Endothelial cell of umbilical vein (primary cell): ENCODE measurements at regions not wholly inside any gene's neighbourhood (a gene's known extent, or its start where the extent isn't known, plus 50 kb on each side); places are given as distances from the start of the nearest gene placed in this dataset.

ENCODE experiments used
- BruUV-seq: library from RNA; stranded (reverse); fragments of 400-500 nt; replicated peaks from 2 replicates; lab custom pipeline; 2021; lab: Mats Ljungman, UMichigan
- CTCF ChIA-PET: fragments of 300-600, 350-600 bp; sonication (Branson Sonifier 250); formaldehyde crosslinking; loops from one replicate; lab custom pipeline; 2021; ENCODE audit warnings: antibody characterized with exemption, inconsistent platforms; lab: Charles Lee
- POLR2A ChIA-PET: fragments of 300-600, 350-600 bp; sonication (Branson Sonifier 250); formaldehyde crosslinking; loops from one replicate; lab custom pipeline; 2021; ENCODE audit warnings: antibody characterized with exemption, inconsistent platforms; lab: Charles Lee
- DNase-seq: peaks from one replicate; pipeline ENCODE4 v3.0.0-alpha.2; 2011; ENCODE audit warnings: low read depth, low spot score
- FAIRE-seq: peaks from 2 replicates; lab custom pipeline; 2011; peaks lifted over from hg19 to GRCh38; lab: Jason Lieb, UNC
- H2AFZ ChIP-seq: 2 replicates; pipeline ENCODE4 v1.6.0; 2012; ENCODE audit warnings: low read depth, low read length, control low read depth, inconsistent platforms
- H3K27ac ChIP-seq: 2 replicates; pipeline ENCODE4 v1.5.1; 2011; ENCODE audit warnings: low read depth, mild to moderate bottlenecking, control low read depth, low read length, moderate library complexity; ENCODE audit not compliant: insufficient read depth
- H3K27me3 ChIP-seq, 2 experiments: 2 replicates each; pipeline versions ENCODE4 v1.6.0 to v1.6.1; 2011; ENCODE audit warnings: low read length in 2 of 2, mixed read lengths in 1 of 2; ENCODE audit not compliant: control insufficient read depth in 2 of 2, insufficient read depth in 2 of 2
- H3K36me3 ChIP-seq, 2 experiments: 2 replicates in 1 of 2; 3 replicates in 1 of 2; pipeline ENCODE4 v1.5.1; 2011; ENCODE audit warnings: low read length in 2 of 2, mild to moderate bottlenecking in 1 of 2, moderate library complexity in 1 of 2; ENCODE audit not compliant: control insufficient read depth in 2 of 2, insufficient read depth in 2 of 2; ENCODE audit errors: extremely low read depth in 1 of 2
- H3K4me1 ChIP-seq: 3 replicates; pipeline ENCODE4 v1.5.1; 2011; ENCODE audit warnings: mild to moderate bottlenecking, low read length; ENCODE audit not compliant: control insufficient read depth, insufficient read depth; ENCODE audit errors: extremely low read depth
- H3K4me2 ChIP-seq: 2 replicates; pipeline ENCODE4 v1.6.1; 2011; ENCODE audit warnings: low read length, control low read depth, mixed read lengths; ENCODE audit not compliant: insufficient read depth
- H3K4me3 ChIP-seq, 3 experiments: fragments of 200-600 bp in 1 of 3; sonication (generic), shearing (Covaris generic) in 1 of 3; replicated peaks in 1 of 3; 2 replicates each; pipeline ENCODE4 v1.5.1; 2011 to 2016; ENCODE audit warnings: control low read depth in 3 of 3, low read length in 3 of 3, mild to moderate bottlenecking in 2 of 3, inconsistent platforms in 1 of 3, low read depth in 1 of 3, moderate library complexity in 1 of 3; ENCODE audit not compliant: insufficient read depth in 1 of 3
- H3K79me2 ChIP-seq: 2 replicates; pipeline ENCODE4 v1.6.0; 2012; ENCODE audit warnings: low read length, inconsistent platforms; ENCODE audit not compliant: control insufficient read depth, insufficient read depth
- H3K9ac ChIP-seq: replicated peaks from 2 replicates; pipeline ENCODE3; 2011; ENCODE audit warnings: low read length, control low read depth; ENCODE audit not compliant: insufficient read depth; ENCODE audit errors: extremely low read depth
- H3K9me1 ChIP-seq: replicated peaks from 3 replicates; pipeline ENCODE4 v1.6.0; 2011; ENCODE audit warnings: mild to moderate bottlenecking, low read length; ENCODE audit not compliant: control insufficient read depth, insufficient read depth; ENCODE audit errors: extremely low read depth
- H3K9me3 ChIP-seq: replicated peaks from 2 replicates; pipeline ENCODE4 v1.5.1; 2012; ENCODE audit warnings: low read length, inconsistent platforms; ENCODE audit not compliant: control insufficient read depth, insufficient read depth
- H4K20me1 ChIP-seq: replicated peaks from 2 replicates; pipeline ENCODE3; 2011; ENCODE audit warnings: mild to moderate bottlenecking, low read length; ENCODE audit not compliant: control insufficient read depth, insufficient read depth; ENCODE audit errors: extremely low read depth
- EZH2 ChIP-seq: IDR thresholded peaks from 2 replicates; pipeline ENCODE4 v1.6.1; 2012; ENCODE audit warnings: borderline replicate concordance, low read depth, mild to moderate bottlenecking, moderate library complexity, low read length, inconsistent platforms; ENCODE audit not compliant: severe bottlenecking
- FOS ChIP-seq: IDR thresholded peaks from 2 replicates; pipeline ENCODE4 v1.6.1; 2011; ENCODE audit warnings: mild to moderate bottlenecking, low read length, moderate library complexity, borderline replicate concordance; ENCODE audit not compliant: insufficient read depth
- GATA2 ChIP-seq: IDR thresholded peaks from 2 replicates; pipeline ENCODE4 v1.7.0; 2011; ENCODE audit warnings: low read depth, mild to moderate bottlenecking, moderate library complexity, mixed read lengths, low read length; ENCODE audit not compliant: insufficient read length, insufficient read depth
- JUN ChIP-seq: IDR thresholded peaks from 2 replicates; pipeline ENCODE4 v1.6.1; 2011; ENCODE audit warnings: borderline replicate concordance, low read depth; ENCODE audit not compliant: insufficient read length, insufficient read depth
- MYC ChIP-seq: IDR thresholded peaks from one replicate; pipeline ENCODE4 v1.6.1; 2011; ENCODE audit warnings: mild to moderate bottlenecking, low read depth, low read length
- POLR2A ChIP-seq: IDR thresholded peaks from 2 replicates; pipeline ENCODE4 v1.6.1; 2012; ENCODE audit warnings: low read depth, mild to moderate bottlenecking, control low read depth, low read length
- POLR2AphosphoS5 ChIP-seq: IDR thresholded peaks from 2 replicates; pipeline ENCODE4 v1.6.1; 2012; ENCODE audit warnings: low read depth, mild to moderate bottlenecking, control low read depth, low read length, moderate library complexity; ENCODE audit not compliant: insufficient read depth
- dilution Hi-C: fragments of 300-500 bp; cut with MboI; formaldehyde crosslinking; loops from one replicate; pipeline ENCODE4 v1.15.0; 2019; ENCODE audit warnings: low sequenced_read_pairs; ENCODE audit not compliant: extremely low pct_ligation_motif_present
- intact Hi-C: fragments of 100-400 bp; cut with micrococcal nuclease; formaldehyde crosslinking; loops from one replicate; pipeline ENCODE4 v1.10.0; 2022
- TF ChIP-seq, protein P1 (sequence below): IDR thresholded peaks from 2 replicates; pipeline ENCODE4 v1.6.1; 2011; ENCODE audit not compliant: insufficient read depth, insufficient read length
- TF ChIP-seq, protein P2 (sequence below), 2 donors: IDR thresholded peaks; 1 replicate in 1 of 2; 2 replicates in 1 of 2; pipeline ENCODE4 v1.5.1; 2011; ENCODE audit warnings: low read length in 2 of 2, mild to moderate bottlenecking in 2 of 2, moderate library complexity in 2 of 2, control low read depth in 1 of 2, inconsistent platforms in 1 of 2, low read depth in 1 of 2; ENCODE audit not compliant: insufficient read depth in 1 of 2; ENCODE audit errors: extremely low read depth in 1 of 2

DNA sequence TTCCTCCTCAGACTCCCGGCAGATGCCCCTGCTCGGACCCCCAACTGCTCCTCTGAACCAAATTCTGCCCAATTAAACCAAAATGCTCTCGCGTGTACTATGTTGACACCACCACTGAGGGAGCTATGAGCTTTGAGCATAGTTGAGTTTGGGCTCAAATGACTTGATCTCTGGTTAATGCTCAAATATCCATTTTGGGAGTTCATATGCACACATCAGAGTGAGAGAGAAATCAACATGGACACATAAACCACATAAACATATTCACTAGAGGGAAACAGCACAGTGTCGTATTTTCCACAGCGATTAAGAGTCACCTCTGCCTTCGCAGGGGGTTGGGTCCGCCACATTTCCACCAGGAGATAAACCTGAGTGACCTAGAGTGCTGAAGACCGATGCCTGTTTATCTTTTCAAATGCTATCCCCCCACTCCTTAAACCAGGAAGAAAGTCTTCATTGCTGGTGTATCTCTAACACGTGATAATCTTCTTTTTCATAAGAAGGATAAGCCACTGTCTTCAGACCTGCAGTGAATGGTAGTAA lies 59.4 kb upstream of the FOXN3 start:
- Histone ChIP-seq H3K27me3 (no peaks in the 10 kb centered on the region), H3K4me2 (no peak overlapping the region), H2AFZ (no peak overlapping the region), H3K27ac (no peak overlapping the region), H3K9me1 (no peaks in the 10 kb centered on the region), H3K4me1 (no peaks in the 10 kb centered on the region), H3K9ac (no peak overlapping the region), H3K9me3 (no peaks in the 10 kb centered on the region), H3K79me2 (no peaks in the 10 kb centered on the region), H4K20me1 (no peaks in the 10 kb centered on the region), H3K4me3 (no peak overlapping the region), H3K36me3 (no peaks in the 10 kb centered on the region)
- no peak for FAIRE-seq
- no TSS peak for BruUV-seq
- no peak for DNase-seq
- TF ChIP-seq, protein P1, sequence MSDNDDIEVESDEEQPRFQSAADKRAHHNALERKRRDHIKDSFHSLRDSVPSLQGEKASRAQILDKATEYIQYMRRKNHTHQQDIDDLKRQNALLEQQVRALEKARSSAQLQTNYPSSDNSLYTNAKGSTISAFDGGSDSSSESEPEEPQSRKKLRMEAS = no peak
- no peak for TF ChIP-seq POLR2A
- no peak for TF ChIP-seq EZH2
- TF ChIP-seq, protein P2, sequence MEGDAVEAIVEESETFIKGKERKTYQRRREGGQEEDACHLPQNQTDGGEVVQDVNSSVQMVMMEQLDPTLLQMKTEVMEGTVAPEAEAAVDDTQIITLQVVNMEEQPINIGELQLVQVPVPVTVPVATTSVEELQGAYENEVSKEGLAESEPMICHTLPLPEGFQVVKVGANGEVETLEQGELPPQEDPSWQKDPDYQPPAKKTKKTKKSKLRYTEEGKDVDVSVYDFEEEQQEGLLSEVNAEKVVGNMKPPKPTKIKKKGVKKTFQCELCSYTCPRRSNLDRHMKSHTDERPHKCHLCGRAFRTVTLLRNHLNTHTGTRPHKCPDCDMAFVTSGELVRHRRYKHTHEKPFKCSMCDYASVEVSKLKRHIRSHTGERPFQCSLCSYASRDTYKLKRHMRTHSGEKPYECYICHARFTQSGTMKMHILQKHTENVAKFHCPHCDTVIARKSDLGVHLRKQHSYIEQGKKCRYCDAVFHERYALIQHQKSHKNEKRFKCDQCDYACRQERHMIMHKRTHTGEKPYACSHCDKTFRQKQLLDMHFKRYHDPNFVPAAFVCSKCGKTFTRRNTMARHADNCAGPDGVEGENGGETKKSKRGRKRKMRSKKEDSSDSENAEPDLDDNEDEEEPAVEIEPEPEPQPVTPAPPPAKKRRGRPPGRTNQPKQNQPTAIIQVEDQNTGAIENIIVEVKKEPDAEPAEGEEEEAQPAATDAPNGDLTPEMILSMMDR (IDR thresholded peaks at IDR 0.05; ENCODE audit: extremely low read depth in 1 of 2, insufficient read depth in 1 of 2, low read depth in 1 of 2, low read length in 2 of 2) = no peak
- TF ChIP-seq JUN = no peak
- TF ChIP-seq GATA2 = no peak
- no peak for TF ChIP-seq FOS
- no peak for TF ChIP-seq MYC
- TF ChIP-seq POLR2AphosphoS5 = no peak
- dilution Hi-C loops (no loop called here), intact Hi-C loops (no loop called here)
- ChIA-PET POLR2A (no interaction called here), CTCF (no interaction called here)
